ENCODE measurements at regions not wholly inside any gene's neighbourhood (a gene's known extent, or its start where the extent isn't known, plus 50 kb on each side); places are given as distances from the start of the nearest gene placed in this dataset.

GRCh38 chr9:129561594-129562281 is 59.2 kb downstream of the C9orf50 start:
- DNase-seq (ENCODE audit: low read depth): no peak
- no peak for TF ChIP-seq CTCF (conservative IDR thresholded peaks at IDR 0.05; ENCODE audit: low read length)

GRCh38 chr9:129560881-129561306 is 60.0 kb downstream of the C9orf50 start:
- DNase-seq (ENCODE audit: low read depth): no peak
- no peak for TF ChIP-seq CTCF (conservative IDR thresholded peaks at IDR 0.05; ENCODE audit: low read length)
- no peak overlapping the region for H3K4me3 ChIP-seq (ENCODE audit: low read length)

More at GRCh38 chr9:129561594-129562281, 59.2 kb downstream of the C9orf50 start:
- H3K4me3 ChIP-seq (ENCODE audit: low read length): no peak overlapping the region

GRCh38 chr9:129559506-129559881 is 61.4 kb downstream of the C9orf50 start:
- no peak for DNase-seq (ENCODE audit: low read depth)
- no peak overlapping the region for H3K4me3 ChIP-seq (ENCODE audit: low read length)
- TF ChIP-seq CTCF (conservative IDR thresholded peaks at IDR 0.05; ENCODE audit: low read length): no peak

- no peak for TF ChIP-seq CTCF (conservative IDR thresholded peaks at IDR 0.05; ENCODE audit: low read length)
- DNase-seq (ENCODE audit: low read depth): no peak
- H3K4me3 ChIP-seq (ENCODE audit: low read length): no peak overlapping the region
These were observed 62.1 kb downstream of the C9orf50 start for GRCh38 chr9:129558551-129559505.

- no peak for DNase-seq (ENCODE audit: low read depth)
- no peak for TF ChIP-seq CTCF (conservative IDR thresholded peaks at IDR 0.05; ENCODE audit: low read length)
- no peak overlapping the region for H3K4me3 ChIP-seq (ENCODE audit: low read length)
These were observed 62.8 kb downstream of the C9orf50 start for GRCh38 chr9:129558063-129558550.

GRCh38 chr9:129557192-129558036 is 63.5 kb downstream of the C9orf50 start:
- TF ChIP-seq CTCF (conservative IDR thresholded peaks at IDR 0.05; ENCODE audit: low read length): no peak
- DNase-seq (ENCODE audit: low read depth): no peak
- no peak overlapping the region for H3K4me3 ChIP-seq (ENCODE audit: low read length)
